Stimulated activated CD4-positive, alpha-beta T cell treated with anti-CD3 and anti-CD28 coated beads, Interleukin-1b, Interleukin-23, amount 100 ng/mL, for 1 hour (primary cell): ENCODE measurements at regions not wholly inside any gene's neighbourhood (a gene's known extent, or its start where the extent isn't known, plus 50 kb on each side); places are given as distances from the start of the nearest gene placed in this dataset.

Experiments
- DNase-seq, 2 donors: peaks; one replicate each; pipeline ENCODE4 v3.0.0-alpha.2; 2020; ENCODE audit warnings: low read depth in 2 of 2

DNA sequence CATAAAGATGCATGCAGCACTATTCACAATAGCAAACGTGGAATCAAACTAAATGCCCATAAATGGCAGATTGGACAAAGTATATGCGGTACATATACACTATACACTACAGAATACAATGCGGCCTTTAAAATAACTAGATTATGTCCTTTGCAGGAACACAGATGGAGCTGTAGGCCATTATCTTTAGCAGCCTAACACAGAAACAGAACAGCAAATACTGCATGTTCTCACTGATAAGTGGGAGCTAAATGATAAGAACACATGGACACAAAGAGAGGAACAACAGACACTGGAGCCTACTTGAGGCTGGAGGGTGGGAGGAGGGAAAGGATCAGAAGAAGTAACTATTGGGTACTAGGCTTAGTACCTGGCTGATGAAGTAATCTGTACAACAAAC lies 758.2 kb downstream of the TLE1 start:
- no peak for DNase-seq

DNA sequence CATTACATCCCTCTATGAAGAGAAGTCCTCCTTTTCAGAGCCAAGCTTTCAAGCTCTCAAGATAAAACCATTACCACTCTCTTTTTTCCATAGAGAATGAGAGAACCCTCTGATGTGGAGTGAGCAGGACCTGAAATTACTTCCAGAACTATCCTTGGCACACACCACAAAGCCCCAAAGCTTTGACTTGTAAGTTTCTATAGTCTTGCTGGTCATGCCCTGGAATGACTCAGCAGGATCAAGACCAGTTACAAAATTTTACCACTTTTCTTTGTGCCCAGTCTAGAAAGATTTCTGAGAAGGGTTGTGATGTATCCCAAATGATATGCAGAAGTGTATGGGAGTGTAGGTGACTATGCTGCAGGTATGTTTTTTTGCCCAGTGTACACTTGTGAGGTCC lies 760.6 kb downstream of the TLE1 start:
- no peak for DNase-seq

DNA sequence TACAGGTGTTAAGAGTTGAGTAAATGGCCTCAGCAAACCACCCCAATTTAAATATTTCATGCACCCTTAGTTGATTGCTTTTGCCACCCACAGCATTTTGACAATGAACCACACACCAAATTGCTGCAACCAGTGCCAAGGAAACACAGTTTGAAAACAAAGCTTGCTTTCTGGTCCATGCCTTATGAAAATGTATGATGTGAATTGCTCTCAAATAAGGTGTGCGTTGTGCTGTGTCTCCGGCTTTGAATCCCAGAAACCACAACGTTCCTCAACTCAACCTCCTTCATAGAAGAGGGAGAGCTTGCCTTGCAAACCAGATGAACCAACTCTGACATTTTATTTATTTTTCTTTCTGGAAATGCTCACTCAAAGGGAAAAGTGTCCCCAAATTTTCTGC lies 762.7 kb downstream of the TLE1 start:
- no peak for DNase-seq

DNA sequence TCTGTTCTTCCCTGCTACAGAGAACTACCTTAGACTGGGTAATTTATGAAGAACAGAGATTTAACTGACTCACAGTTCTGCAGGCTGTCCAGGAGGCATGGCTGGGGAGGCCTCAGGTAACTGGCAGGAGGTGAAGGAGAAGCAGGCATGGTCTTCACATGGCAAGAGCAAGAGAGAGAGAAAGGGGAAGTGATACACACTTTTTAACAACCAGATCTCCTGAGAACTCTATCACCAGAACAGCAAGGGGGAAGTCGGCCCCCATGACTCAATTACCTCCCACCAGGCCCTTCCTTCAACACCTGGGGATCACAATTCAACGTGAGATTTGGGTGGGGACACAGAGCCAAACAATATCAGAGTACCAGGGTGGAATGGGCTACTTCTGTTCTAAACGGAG lies 766.8 kb downstream of the TLE1 start:
- no peak for DNase-seq

DNA sequence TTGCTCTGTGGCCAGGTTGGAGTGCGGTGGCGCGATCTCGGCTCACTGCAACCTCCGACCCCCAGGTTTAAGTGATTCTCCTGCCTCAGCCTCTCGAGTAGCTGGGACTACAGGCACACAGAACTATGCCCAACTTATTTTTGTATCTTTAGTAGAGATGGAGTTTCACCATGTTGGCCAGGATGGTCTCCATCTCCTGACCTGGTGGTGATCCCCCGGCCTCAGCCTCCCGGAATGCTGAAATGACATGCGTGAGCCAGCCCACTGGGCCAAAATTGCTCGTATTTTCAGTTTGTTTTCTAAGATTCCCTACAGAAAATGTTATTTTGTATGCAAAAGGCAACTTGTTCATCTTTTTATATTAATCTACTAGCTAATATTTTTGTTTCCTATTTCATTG lies 782.6 kb downstream of the TLE1 start:
- no peak for DNase-seq

DNA sequence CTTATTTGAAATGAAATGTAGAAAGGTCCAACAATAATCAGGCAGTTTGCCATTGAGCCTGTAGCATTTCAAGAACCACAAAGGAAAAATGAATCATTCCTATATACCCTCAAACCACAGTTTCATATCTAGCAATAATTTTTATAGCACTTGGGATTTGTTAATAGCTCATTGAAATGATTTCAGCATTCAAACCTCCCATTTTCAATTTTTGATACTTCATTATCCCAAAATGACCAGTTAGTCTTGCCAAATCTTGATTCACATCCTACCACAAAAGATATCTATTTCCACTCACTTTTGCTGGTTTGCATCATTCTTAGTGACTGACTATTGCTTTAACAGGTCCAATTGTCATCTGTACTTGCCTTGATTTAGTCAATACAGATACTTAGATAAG lies 790.1 kb downstream of the TLE1 start:
- DNase-seq: no peak

DNA sequence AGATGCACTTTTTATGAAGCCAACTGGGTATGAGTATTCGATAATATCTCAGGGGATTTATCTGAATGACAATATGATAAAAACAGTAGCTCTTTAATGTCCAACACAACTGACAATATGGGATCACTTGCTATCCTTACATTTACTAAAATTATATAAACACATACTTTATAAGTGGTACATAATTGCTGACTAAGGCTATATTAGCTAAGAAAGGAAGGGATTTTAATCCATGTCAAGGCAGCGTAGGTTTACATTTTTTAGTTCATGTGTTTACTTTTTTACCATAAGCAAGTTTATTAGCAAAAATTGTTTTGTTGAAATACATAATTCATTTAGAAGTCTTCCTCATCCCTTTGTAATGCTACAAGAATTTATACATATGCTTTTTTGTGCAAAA lies 796.2 kb downstream of the TLE1 start:
- DNase-seq: no peak

DNA sequence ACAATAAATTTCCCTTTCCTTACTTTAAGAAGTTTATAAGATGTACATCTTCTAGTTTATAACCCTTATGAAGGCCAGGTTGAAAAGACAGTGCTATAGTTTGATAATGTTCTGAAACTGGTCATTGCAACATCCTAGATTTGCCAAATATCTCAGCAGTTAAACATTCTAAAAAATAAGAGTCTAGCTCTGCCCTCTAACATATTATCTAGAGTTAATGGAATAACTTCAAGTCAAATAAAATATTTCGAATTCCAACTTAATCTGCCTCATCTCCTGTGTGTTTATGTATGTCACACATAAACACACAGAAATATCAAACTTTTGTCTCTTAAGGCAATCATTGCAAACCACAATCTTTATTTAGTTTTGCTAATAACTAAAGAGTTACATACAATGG lies 796.6 kb downstream of the TLE1 start:
- DNase-seq: no peak

DNA sequence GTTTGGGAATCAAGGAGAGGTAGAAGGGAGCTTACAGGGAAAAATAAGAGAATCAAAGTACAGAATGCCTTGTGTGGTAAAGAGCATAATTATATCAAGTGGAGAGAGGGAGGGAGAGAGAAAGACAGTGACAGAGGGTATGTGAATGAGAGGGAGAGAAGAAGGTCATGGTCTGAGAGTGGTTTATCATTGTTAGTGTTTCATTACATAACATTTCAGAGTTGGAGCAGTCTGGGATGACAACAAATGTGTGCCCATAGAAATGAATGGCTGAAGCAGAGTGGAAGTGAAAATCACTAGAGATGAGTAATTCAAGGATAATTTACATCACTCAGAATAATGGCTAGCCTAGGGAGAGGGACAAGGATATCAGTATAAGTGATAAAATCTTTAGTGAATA lies 799.2 kb downstream of the TLE1 start:
- no peak for DNase-seq

DNA sequence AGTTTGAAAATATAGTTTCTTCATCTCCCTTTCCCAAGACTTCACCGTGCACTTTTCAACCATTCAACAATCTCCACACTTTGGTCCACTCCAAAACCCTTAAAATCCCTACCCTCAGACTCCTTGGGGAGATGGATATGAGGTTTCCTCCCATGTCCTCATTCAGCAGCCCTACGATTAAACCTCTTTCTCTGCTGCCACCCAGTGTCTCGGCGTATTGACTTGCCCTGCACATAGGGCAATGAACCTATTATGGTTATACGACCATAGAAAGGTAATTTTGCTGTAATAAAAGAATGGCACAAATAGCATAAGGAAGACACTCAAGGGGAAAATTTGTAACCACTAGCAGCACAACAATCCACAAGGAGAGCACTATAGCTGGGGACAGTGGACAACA lies 803.5 kb downstream of the TLE1 start:
- no peak for DNase-seq

DNA sequence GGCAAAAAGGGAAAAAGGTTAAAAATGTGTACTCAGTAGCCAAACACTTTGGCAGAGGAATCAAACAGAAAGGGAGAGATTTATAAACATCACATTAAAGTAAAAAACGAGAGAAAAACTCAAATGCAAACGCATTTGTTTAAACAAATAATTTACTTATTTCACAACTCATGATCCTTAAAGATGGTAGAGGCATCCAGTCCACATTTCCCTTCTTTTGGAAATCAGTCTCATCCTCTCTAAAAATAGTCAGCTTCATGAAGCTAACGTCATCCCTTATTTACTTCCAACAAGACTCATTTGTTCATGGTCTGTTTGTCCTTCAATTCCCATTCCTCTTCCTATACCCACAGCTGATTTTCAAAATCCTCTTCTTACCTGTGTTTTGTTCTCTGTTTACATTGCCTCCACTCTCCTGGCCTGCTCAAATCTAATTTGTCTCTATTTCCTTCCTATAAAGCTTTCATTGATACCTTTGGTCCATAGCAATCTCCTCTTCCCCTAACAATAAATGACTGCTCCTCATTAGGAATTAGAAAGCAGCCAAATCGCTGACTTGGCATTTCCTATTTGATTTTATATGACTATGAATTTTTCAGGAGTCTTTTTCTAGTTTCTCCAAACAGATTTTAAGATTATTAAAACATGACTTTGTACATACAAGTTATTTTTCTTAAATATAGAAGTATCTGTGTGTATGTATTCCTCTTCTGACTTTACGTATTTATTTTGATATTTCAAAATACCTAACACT lies 805.3 kb downstream of the TLE1 start:
- no peak for DNase-seq

DNA sequence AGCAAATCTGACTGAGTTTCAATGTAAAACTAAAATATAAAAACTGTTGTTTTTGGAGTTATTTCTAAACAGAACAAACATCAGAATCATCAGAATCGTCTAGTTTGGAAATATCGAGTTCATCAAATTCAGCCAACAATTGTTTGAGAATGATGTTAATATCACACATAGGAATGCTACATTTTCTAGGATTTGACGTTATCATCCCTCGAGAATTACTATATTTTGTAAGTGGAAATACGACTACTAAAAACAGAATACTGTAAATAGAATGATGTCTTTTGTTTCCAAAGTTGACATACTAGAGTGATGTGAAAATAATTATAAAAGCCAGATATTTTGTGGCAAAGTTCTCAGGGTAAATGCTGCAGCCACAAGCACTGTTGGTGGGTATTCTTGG lies 805.9 kb downstream of the TLE1 start:
- no peak for DNase-seq

DNA sequence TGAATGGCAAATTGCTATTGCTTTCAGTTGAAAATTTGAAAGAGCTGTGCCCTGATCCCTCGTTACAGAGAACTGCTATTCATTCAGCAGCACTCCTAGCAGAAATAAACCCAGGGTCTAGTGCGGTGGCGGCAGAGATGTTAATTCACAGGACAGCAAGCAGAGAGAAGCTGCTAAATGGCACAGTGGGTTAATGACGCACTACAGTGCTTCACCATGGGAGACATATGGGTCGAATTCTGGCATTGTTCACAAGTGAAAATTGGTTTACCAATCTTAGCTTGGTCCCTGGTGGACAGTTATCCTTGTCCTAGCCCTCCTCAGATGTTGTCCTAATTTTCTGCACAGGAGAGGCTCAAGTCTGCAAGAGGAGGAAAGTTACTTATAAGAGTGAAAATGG lies 807.4 kb downstream of the TLE1 start:
- no peak for DNase-seq

DNA sequence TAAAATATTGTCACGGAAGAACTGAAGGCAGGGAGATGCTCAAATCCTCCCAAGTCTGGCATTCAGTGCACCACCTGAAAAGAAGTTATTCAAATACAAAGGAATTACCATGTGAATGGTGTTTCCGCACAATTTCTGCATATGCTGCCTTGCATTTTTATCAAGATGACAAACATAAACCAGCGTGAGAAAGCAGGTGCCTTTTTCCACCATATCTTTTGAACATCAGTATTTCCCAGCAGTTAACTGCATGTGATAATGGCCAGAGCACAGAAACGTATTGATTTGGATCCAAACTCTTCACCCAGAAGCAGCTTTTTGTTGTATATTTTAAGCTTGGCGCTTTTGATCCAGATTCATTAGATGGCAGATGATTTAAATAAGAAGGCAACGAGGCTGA lies 808.0 kb downstream of the TLE1 start:
- DNase-seq: no peak

DNA sequence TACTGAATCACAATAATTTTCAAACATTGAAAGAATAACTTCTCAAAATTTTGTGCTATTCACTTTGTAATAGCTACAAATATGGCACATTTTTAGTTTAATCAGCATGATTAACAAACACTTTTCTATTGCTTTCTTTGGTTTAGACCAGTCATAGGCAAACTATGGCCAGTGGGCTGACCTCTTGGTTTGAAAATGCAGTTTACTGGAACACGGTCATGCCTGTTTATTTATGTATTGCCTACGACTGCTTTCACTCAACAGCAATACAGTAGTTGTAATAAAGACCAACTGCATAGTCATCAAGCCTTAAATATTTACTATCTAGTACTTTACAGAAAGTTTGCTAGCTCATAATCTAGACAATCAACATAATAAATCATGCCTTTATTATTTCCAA lies 810.8 kb downstream of the TLE1 start:
- no peak for DNase-seq

DNA sequence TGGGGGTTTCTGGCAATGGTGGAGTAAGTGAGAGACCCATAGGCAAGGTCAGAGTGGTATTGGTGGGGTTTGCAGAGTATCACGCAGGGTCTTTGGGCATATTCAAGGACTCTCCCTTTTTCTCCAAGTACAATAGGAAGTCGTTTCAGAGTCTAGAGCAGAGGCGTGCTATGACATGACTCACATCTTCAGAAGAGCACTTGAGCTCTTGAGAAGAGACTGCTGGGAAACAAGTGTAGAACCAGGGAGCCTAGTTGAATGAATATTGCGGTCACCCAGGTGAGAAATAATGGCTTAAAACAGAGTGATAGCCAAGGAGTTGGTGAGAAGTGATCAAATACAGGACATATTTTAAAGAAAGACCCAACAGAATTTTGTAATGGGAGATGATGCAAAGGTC lies 813.4 kb downstream of the TLE1 start:
- DNase-seq: no peak

DNA sequence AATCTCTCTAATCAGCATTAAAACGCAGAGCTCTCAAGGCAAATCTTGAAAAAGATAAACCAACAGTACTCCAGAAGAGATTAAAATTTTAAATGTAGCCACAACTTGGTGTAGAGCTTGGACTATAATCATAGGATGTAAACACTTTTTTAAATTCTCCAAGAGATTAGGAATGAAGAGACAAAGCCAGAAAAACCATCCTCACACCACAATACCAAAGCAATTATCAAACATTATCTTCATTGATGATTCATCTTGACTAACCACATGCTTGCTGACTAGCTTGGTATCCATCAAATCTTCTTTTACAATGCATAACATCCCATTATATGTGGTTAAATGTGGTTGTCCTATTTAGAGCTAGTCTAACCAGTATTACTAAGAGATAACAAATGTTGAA lies 815.1 kb downstream of the TLE1 start:
- DNase-seq: no peak

DNA sequence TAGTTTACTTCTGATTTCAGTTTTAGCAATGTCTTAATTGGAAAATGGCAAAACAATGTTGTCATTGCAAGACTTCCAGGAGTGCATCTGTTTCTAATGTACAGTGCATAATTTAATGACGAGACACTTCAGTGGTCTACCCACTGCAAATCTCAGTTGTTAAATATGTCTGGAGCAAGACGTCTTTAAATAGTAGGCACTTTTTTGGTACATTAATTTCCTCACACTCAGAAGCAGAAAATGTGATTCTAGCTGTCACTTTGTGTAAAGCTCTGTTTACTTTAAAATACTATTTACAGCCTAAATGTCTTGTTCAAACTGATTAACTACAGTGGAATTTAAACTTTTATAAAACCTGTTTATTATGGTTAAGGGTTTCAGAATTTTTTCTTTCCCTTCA lies 815.5 kb downstream of the TLE1 start:
- DNase-seq: no peak

DNA sequence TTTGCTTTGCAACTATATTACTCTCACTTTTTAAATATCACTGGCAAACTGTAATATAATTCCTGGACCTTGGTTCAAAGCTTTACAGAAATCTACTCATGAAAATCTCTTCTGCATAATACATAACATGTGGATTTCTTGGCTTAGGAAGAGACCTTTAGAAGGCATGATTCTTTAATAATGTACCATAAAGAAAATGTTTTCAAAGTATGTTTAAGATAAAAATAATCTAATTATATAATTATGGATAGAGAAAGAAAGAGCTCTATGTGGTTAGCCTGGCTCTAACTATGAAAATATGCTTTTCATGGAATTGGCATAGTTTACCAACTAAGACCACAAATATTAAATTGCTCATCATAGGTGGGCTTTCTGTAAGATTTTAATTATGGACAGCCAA lies 817.8 kb downstream of the TLE1 start:
- no peak for DNase-seq

DNA sequence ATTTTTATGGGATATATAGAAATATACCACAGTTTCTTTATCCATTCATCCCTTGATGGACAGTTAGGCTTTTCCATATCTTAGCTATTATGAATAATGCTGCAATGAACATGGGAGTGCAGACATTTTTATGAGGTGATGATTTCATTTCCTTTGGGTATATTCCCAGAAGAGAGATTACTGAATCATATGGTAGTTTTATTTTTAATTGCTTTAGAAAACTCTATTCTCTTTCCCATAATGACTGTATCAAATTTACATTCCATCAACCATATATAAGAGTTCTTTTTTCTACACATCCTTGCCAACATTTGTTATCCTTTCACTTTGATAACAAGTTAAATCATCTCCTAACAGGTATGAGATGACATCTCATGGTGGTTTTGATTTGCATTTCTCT lies 821.6 kb downstream of the TLE1 start:
- no peak for DNase-seq

DNA sequence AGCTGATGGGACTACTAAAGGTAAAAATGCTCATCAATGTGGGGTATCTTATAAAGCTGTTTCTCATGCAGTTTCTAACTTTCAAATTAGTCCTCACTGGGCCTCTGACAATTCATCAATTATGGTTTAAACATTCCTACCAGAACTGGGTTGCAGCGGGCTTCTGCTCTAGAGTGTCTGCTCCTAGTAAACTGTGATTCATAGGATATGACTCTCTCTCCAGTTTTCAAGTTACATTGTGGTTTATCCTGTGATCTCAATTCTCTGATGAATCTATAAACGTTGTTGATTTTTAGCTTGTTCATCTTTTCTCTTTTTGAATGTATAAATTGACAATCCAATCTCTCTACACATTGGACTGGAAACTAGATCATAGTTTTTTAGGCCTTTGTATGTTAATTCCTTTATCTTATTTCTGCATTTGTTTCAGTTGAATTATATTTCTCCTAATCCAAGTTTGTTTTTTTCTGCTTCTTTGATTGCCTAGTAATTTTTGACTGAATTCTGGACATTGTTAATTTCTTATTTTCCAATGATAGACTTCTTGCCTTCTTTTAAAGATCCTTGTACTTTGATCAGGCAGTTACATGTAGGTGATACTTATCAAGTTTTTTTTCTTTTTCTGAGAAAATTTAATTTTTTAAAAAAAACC lies 822.6 kb downstream of the TLE1 start:
- DNase-seq: no peak

DNA sequence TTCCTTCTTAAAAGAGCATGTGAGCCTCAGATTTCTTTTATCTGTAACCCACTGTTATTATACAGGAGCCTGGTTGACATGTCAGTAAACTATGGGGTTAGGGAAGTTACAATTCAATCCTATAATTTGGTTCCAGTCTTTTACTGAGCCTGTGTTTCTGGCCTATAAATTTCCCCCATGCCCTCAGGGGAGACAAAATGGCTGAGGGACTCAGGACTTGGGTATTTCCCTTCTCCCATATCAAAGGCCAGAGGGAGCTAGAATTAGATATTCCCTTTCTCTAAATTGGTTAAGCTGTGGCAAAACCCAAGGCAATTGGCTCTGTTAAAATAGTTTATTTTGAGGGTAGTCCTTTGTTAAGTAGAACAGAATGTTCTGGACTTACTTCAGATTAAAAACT lies 823.2 kb downstream of the TLE1 start:
- DNase-seq: no peak

DNA sequence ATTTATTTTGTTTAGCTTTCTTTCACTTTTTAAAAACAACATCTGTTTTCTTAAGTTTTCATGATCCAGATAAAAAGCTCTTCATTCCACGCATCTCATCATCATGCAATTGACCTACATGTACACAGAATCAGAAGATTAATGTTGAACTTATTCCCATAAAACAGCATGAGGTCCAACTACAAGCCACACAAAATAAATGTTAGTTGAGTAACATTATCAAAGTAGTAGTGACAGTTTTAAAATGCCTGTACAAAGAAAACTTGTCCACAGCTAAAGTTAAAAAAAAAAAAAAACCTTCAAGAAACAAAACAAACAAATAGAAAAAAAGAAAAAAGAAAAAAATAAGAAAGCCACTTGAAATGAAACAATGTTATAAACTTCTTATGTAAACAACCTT lies 846.3 kb downstream of the TLE1 start:
- no peak for DNase-seq

DNA sequence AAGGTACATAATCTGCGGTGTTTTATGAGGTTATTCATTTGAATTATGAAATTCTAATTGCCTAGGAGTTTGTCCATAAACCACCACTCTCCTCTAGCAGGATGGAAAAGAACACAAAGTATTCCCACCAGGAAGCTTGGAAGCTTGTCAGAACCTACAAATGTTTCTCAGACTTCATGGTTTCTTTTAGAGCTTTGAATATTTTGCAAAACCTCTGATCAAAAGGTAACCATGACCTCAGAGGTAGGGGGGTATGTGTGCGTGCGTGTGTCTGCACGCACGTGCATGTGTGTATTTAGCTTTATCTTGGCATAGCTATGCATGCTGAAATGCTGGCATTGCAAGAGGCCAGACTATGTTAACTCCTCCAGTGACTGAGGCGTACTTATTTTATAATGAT lies 847.0 kb downstream of the TLE1 start:
- no peak for DNase-seq
